ENCODE measurements at regions not wholly inside any gene's neighbourhood (a gene's known extent, or its start where the extent isn't known, plus 50 kb on each side); places are given as distances from the start of the nearest gene placed in this dataset.

DNA sequence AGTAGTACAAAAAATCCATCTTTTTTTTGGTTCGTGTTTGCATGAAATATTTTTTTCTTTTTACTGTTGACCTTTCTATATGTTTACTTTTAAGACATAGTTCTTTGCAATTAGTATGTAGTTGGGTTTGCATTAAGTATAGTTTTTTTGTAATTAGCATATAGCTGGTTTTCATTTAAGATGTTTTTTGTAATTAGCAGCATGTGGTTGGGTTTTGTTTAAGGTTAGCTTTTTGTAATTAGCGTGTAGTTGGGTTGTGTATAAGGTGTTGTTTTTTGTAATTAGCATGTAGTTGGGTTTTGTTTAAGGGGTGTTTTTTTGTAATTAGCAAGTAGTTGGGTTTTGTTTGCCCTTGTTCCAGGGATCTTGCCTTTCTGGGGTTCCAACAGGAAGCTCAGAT, 193.1 kb downstream of the LPIN1 start:
- TF ChIP-seq, protein P1, sequence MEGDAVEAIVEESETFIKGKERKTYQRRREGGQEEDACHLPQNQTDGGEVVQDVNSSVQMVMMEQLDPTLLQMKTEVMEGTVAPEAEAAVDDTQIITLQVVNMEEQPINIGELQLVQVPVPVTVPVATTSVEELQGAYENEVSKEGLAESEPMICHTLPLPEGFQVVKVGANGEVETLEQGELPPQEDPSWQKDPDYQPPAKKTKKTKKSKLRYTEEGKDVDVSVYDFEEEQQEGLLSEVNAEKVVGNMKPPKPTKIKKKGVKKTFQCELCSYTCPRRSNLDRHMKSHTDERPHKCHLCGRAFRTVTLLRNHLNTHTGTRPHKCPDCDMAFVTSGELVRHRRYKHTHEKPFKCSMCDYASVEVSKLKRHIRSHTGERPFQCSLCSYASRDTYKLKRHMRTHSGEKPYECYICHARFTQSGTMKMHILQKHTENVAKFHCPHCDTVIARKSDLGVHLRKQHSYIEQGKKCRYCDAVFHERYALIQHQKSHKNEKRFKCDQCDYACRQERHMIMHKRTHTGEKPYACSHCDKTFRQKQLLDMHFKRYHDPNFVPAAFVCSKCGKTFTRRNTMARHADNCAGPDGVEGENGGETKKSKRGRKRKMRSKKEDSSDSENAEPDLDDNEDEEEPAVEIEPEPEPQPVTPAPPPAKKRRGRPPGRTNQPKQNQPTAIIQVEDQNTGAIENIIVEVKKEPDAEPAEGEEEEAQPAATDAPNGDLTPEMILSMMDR (IDR thresholded peaks at IDR 0.05), result no peak
- TF ChIP-seq EP300 (IDR thresholded peaks at IDR 0.05), result no peak
